ENCODE measurements at regions not wholly inside any gene's neighbourhood (a gene's known extent, or its start where the extent isn't known, plus 50 kb on each side); places are given as distances from the start of the nearest gene placed in this dataset.
"Not testable (repeated sequence)": the region's sequence is repeated elsewhere in the genome, so short reads cannot be mapped to it uniquely, and the experiment has no call there.

DNA sequence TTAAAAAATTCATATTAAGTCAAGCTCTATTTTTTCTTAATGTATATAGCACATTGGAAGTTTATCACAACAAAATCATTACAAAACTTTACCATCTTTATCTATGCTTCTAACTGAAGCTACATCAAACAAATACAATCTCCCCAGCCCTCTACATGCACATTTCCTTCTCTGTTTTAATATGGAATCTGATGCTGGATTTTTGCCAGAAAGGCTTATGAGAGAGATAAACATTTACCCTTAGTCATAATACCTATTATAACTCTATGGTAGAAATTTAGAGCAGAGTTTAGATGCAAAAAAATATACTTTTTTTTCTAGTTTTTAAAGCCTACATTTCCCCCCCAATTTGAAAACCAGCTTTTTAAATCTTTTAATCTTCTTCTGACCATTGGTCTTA is 1198.6 kb downstream of the GATA3 start:
- H3K4me3 ChIP-seq (replicated peaks in 1 of 3), result no peak overlapping the region
- no peak overlapping the region for H3K27ac ChIP-seq
- no peaks in the 10 kb centered on the region for H3K4me1 ChIP-seq
- H3K36me3 ChIP-seq, result no peaks in the 10 kb centered on the region
- no peak for DNase-seq
- H3K27me3 ChIP-seq, result no peaks in the 10 kb centered on the region
- TF ChIP-seq POLR2A (IDR thresholded peaks at IDR 0.05) (no peak), CTCF (IDR thresholded peaks at IDR 0.05) (no peak)
- H3K9me3 ChIP-seq, result no peaks in the 10 kb centered on the region
- intact Hi-C loops (cut with DNase I), result no loop called here

- no peak overlapping the region for H3K27ac ChIP-seq
- H3K4me3 ChIP-seq (replicated peaks in 1 of 3), result no peak overlapping the region
- H3K36me3 ChIP-seq, result no peaks in the 10 kb centered on the region
- no peak for DNase-seq
- no peaks in the 10 kb centered on the region for H3K4me1 ChIP-seq
- WGBS, 2 donors, result 62 to 68% methylated on average over 2 of the region's 2 CpGs
- TF ChIP-seq CTCF (IDR thresholded peaks at IDR 0.05) (no peak), POLR2A (IDR thresholded peaks at IDR 0.05) (no peak)
- no peaks in the 10 kb centered on the region for H3K27me3 ChIP-seq
- intact Hi-C loops (cut with DNase I), result no loop called here
- no peaks in the 10 kb centered on the region for H3K9me3 ChIP-seq
Measured at GRCh38 chr10:9254353-9254752, 1199.9 kb downstream of the GATA3 start.

DNA sequence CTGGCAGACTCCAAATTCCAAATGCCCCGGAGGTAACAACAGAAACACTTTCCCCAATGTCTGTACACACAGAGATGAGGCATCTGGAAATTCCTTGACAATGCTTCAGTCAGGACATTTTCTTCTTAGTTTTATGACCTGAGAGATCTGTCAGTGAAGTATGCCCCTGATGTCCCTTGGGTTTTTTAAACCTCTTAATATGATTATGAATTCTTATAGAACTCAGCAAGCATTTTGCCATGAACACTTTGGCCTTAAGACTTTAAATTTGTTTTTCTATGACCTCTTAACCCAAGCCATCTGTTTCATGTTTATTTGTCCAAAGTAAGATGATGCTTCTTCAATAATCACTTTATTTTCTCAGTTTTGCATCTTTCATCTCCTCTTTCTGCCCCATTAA is 1206.2 kb downstream of the GATA3 start:
- WGBS, 2 donors, result 79 to 94% methylated on average over 1 of the region's 1 CpG
- TF ChIP-seq POLR2A (IDR thresholded peaks at IDR 0.05) (no peak), CTCF (IDR thresholded peaks at IDR 0.05) (no peak)
- H3K4me1 ChIP-seq, result peaks cover 5 to 10% of the 10 kb centered on the region in 2 donors
- no peaks in the 10 kb centered on the region for H3K36me3 ChIP-seq
- H3K27ac ChIP-seq, result no peak overlapping the region
- H3K4me3 ChIP-seq (replicated peaks in 1 of 3), result no peak overlapping the region
- no peaks in the 10 kb centered on the region for H3K27me3 ChIP-seq
- no peak for DNase-seq
- intact Hi-C loops (cut with DNase I), result no loop called here
- no peaks in the 10 kb centered on the region for H3K9me3 ChIP-seq

DNA sequence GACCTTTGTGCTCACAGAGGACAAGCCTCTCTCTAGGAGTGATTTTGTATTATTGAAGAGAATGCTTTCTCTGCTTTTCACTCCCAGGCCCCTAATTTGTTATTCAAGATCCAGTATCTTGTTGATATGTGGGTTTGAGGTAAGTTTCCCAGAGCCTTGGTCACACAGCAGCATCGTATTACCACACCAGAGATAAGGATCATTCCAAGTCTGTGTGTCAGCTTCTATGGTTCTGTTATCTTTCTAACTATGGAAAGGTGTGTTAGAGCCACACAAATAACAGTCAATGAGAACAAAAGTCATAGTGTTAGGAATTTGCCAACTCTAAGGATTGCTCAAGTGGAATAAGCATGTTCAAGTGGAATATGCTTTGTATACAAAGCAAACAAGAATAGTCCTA is 1208.3 kb downstream of the GATA3 start:
- Histone ChIP-seq H3K4me1 (peaks cover 5 to 10% of the 10 kb centered on the region in 2 donors), H3K27me3 (no peaks in the 10 kb centered on the region), H3K27ac (no peak overlapping the region), H3K36me3 (no peaks in the 10 kb centered on the region), H3K4me3 (replicated peaks in 1 of 3) (no peak overlapping the region), H3K9me3 (no peaks in the 10 kb centered on the region)
- 15 to 19% methylated on average over 1 of the region's 1 CpG for WGBS, 2 donors
- DNase-seq, result no peak
- intact Hi-C loops (cut with DNase I), result no loop called here
- TF ChIP-seq POLR2A (IDR thresholded peaks at IDR 0.05), result no peak
- TF ChIP-seq CTCF (IDR thresholded peaks at IDR 0.05), result no peak

GRCh38 chr10:9268176-9268575 is 1213.7 kb downstream of the GATA3 start:
- no peak for TF ChIP-seq POLR2A (IDR thresholded peaks at IDR 0.05)
- TF ChIP-seq CTCF (IDR thresholded peaks at IDR 0.05), result no peak
- DNase-seq, result no peak
- Histone ChIP-seq H3K4me3 (replicated peaks in 1 of 3) (no peak overlapping the region), H3K27ac (no peak overlapping the region), H3K36me3 (no peaks in the 10 kb centered on the region), H3K9me3 (no peaks in the 10 kb centered on the region), H3K27me3 (no peaks in the 10 kb centered on the region), H3K4me1 (peaks cover 0 to under 1% of the 10 kb centered on the region in 2 donors)
- 81% methylated on average over 5 of the region's 5 CpGs for WGBS, 2 donors
- intact Hi-C loops (cut with DNase I), result no loop called here

DNA sequence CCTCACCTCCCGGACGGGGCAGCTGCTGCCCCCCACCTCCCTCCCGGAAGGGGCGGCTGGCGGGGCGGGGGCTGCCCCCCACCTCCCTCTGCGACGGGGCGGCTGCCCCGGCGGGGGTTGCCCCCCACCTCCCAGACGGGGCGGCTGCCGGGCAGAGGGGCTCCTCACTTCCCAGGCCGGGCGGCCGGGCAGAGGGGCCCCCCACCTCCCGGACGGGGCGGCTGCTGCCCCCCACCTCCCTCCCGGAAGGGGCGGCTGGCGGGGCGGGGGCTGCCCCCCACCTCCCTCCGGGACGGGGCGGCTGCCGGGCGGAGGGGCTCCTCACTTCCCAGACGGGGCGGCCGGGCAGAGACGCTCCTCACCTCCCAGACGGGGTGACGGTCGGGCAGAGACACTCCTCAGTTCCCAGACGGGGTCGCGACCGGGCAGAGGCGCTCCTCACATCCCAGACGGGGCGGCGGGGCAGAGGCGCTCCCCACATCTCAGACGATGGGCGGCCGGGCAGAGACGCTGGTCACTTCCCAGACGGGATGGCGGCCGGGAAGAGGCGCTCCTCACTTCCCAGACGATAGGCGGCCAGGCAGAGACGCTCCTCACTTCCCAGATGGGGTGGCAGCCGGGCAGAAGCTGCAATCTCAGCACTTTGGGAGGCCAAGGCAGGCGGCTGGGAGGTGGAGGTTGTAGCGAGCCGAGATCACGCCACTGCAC is 1218.8 kb downstream of the GATA3 start:
- intact Hi-C loops (cut with DNase I); H3K4me3 ChIP-seq (replicated peaks in 1 of 3); H3K36me3 ChIP-seq; H3K9me3 ChIP-seq; H3K27ac ChIP-seq; DNase-seq; H3K27me3 ChIP-seq; H3K4me1 ChIP-seq: not testable (repeated sequence)
- 95 to 96% methylated on average over 35 to 36 of the region's 61 CpGs for WGBS, 2 donors

All from thyroid gland (tissue), 4 donors.